ENCODE measurements at regions not wholly inside any gene's neighbourhood (a gene's known extent, or its start where the extent isn't known, plus 50 kb on each side); places are given as distances from the start of the nearest gene placed in this dataset.

GRCh38 chr9:118271936-118272335 is 567.7 kb downstream of the TLR4 start:
- H3K4me1 ChIP-seq (ENCODE audit: insufficient read depth), result peaks cover 5% of the 10 kb centered on the region; the same call in 1 of the 2 replicates
- H3K9me2 ChIP-seq (ENCODE audit: insufficient read depth), result 0 out of 2 replicates have a peak, but pooled peaks cover 7% of the 10 kb centered on the region
- Mint-ChIP-seq H3K4me1 (peaks cover 6% of the 10 kb centered on the region; the same call in 2 of the 3 replicates), H3K27ac (no peak overlapping the region), H3K27me3 (ENCODE audit: insufficient read depth, low read depth, poor library complexity) (peaks cover 3% of the 10 kb centered on the region), H3K36me3 (ENCODE audit: low read depth) (no peaks in the 10 kb centered on the region), H3K9me3 (peaks cover 57% of the 10 kb centered on the region), H3K4me3 (no peak overlapping the region)
- no peak overlapping the region for H3K4me2 ChIP-seq
- no peak overlapping the region for H2AFZ ChIP-seq
- no peaks in the 10 kb centered on the region for H3K27me3 ChIP-seq (ENCODE audit: insufficient read depth)
- no peaks in the 10 kb centered on the region for H4K20me1 ChIP-seq (replicated peaks; ENCODE audit: insufficient read depth)
- no peaks in the 10 kb centered on the region for H3F3A ChIP-seq (replicated peaks; ENCODE audit: low read depth)
- H3K79me2 ChIP-seq (replicated peaks; ENCODE audit: insufficient read depth), result no peaks in the 10 kb centered on the region
- TF ChIP-seq POLR2AphosphoS5 (IDR thresholded peaks at IDR 0.05; ENCODE audit: low read depth) (no peak), NANOG (IDR thresholded peaks at IDR 0.05; ENCODE audit: borderline replicate concordance) (no peak), CREB1 (CRISPR knock-in tag; IDR thresholded peaks at IDR 0.05; ENCODE audit: low read depth) (no peak), CTCF (conservative IDR thresholded peaks at IDR 0.05; ENCODE audit: low read depth in 2 of 2) (no peak), ZNF462 (CRISPR knock-in tag; IDR thresholded peaks at IDR 0.05) (no peak), ZNF114 (CRISPR knock-in tag; IDR thresholded peaks at IDR 0.05) (no peak), STAT1 (IDR thresholded peaks at IDR 0.05; ENCODE audit: unreplicated experiment) (no peak), JUNB (IDR thresholded peaks at IDR 0.05; ENCODE audit: unreplicated experiment) (no peak), REST (IDR thresholded peaks at IDR 0.05; ENCODE audit: unreplicated experiment) (no peak), ETS1 (IDR thresholded peaks at IDR 0.05) (no peak), EZH2 (IDR thresholded peaks at IDR 0.05; ENCODE audit: low read depth, unreplicated experiment) (no peak), EZH2phosphoT487 (IDR thresholded peaks at IDR 0.05; ENCODE audit: unreplicated experiment) (no peak), ZNF331 (CRISPR knock-in tag; IDR thresholded peaks at IDR 0.05; ENCODE audit: low read depth) (no peak)
- H3K4me3 ChIP-seq, result no peak overlapping the region
- ATAC-seq (no peak), DNase-seq (ENCODE audit: low spot score) (no peak)
- no peak overlapping the region for H3K27ac ChIP-seq (ENCODE audit: low read depth)
- no peaks in the 10 kb centered on the region for H3K36me3 ChIP-seq (ENCODE audit: insufficient read depth)

Data from GM23338 (cell line).